Inferior parietal cortex (tissue), 1 donor: ENCODE measurements at regions not wholly inside any gene's neighbourhood (a gene's known extent, or its start where the extent isn't known, plus 50 kb on each side); places are given as distances from the start of the nearest gene placed in this dataset.
"Not testable (repeated sequence)": the region's sequence is repeated elsewhere in the genome, so short reads cannot be mapped to it uniquely, and the experiment has no call there.

Source experiments
- DNase-seq: peaks from one replicate; pipeline ENCODE4 v3.0.0-alpha.2; 2016; ENCODE audit errors: extremely low spot score

DNA sequence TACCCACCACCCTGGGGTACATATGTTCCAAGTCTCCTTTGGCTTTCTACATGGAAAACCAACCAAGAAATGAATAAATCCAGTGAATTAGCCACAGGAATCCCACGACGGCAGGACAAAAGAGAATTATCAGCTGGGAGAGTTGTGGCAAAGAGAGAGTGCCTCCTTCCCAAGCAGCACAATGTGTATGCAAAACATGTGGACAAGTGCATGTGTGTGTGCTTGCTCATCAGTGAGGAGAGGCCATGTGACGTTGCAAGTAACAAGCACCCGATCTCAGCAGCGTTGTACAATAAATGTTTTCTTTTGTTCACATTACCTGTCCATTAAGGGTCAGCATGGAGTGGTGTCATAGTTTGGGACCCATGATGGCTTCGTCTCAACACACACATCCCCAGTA is 50.0 kb upstream of the EMX2 start:
- no peak for DNase-seq

DNA sequence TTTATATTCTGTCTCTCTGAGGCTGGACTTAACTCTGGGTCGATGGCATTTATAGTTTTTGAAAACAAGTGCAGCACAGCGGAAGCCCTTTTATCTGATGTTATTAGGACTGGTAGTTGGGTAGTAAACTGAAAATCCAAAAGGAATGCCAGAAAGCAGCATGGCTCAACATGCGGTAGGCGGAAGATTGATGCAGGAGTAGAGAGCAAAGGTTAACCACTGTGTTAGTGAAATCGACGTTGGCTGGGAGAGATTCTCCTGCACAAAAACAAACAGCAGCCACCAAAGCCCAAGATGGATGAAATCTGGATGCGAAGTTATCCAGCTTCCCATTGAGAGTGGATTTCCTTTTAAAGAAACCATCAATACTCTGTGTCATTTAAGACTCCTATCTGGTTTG is 54.5 kb upstream of the EMX2 start:
- DNase-seq, result no peak

DNA sequence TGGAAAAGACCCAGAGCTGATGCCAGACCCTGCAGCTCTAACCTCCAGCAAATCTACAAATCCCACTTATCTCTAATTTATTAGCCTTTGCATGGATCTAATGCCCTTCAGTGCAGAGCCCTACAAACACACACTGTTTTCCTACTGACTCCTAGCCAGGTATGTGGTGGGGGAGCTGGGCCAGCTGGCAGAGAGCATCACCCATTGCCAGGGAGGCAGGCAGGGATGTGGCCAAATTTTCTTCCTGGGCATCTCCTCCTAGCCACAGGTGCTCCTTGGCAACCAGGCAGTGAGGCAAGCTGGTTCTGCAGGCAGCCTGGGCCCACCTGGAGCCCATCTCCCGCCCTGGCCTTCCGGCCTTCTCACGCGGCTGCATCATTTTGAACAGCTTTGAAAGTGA is 55.9 kb upstream of the EMX2 start:
- DNase-seq, result no peak

DNA sequence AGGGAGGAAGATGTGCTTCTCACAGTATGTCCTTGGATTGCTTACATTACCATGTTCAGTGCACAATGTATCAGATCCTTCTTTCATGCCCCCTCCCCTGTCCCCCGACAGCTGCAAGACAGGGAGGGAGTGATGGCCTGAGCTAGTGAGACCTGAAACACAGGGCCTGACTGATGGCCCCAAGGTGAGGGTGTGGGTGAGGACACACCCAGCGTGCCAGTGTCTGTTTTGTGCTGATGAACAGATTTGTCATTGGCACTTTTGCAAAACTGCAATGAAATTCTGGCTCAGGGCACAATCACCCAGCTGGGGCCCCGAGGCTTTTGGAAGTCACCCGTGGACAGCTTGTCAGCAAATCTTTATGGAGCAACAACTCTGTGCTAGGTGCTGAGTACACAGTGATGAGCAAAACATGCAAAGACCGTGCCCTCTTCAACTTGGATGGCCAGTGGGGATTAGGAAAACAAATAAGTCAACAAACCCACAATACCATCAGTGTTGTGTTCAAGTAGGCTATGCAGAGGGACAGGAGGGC is 59.4 kb upstream of the EMX2 start:
- DNase-seq, result no peak

DNA sequence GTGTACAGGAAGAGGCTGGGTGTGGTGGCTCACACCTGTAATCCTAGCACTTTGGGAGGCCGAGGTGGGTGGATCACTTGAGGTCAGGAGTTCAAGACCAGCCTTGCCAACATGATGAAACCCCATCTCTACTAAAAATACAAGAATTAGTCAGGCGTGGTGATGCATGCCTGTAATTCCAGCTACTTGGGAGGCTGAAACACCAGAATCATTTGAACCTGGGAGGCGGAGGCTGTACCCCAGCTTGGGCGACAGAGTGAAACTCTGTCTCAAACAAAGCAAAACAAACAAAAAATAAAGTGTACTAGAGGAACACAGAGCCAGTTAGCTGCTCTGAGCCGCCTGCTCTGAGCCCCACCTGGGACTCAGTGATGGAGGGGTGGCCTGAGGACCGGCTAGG is 61.5 kb upstream of the EMX2 start:
- not testable (repeated sequence) for DNase-seq

DNA sequence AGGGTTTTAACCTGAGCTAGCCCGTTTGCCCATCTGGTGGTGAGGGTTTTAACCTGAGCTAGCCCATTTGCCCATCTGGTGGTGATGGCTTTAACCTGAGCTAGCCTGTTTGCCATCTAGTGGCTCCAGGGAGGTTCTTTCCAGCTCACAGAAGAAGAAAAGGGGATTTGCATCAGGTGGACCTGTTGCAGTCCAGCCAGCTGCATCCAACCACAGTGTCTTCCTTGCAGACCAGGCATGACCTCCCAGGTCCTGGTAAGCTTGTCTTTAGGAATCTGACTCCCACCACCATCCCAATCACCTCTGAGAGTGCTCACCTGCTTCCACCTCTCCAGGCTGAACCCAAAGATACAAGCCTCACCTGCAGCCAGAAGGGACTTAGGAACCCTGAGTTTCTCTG is 62.4 kb upstream of the EMX2 start:
- no peak for DNase-seq

DNA sequence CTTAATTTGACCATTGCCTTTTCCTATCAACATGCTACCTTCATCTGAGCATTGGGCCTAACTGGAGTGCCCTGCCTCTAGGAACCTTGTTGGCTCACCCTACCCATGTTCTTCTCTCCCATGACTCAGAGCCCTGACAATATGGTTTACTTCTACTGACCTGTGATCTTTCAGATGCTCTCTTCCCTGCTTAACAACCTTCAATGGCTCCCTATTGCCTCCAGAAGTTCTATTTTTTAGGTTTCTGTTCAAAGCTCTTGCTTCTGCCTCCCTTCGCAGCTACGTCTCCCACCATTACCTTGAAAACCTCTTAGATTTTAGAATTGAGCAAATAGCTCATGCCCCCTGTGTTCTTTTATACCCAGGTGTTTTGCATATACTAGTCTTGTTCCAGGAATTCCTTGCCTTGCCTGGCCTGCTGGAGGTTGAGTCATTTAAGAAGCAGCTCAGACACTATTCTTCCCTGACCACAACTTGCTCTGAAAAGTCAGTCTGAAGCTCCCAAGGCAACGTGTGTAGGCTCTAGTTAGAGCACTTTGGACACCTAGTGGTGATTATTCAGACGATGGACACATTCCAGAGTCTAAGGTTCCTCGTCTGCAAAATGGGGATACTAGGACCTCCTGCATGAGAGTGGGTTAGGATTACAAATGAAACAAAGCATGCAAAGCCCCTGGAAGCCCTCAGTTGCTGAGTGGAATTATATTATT is 64.4 kb upstream of the EMX2 start:
- no peak for DNase-seq

DNA sequence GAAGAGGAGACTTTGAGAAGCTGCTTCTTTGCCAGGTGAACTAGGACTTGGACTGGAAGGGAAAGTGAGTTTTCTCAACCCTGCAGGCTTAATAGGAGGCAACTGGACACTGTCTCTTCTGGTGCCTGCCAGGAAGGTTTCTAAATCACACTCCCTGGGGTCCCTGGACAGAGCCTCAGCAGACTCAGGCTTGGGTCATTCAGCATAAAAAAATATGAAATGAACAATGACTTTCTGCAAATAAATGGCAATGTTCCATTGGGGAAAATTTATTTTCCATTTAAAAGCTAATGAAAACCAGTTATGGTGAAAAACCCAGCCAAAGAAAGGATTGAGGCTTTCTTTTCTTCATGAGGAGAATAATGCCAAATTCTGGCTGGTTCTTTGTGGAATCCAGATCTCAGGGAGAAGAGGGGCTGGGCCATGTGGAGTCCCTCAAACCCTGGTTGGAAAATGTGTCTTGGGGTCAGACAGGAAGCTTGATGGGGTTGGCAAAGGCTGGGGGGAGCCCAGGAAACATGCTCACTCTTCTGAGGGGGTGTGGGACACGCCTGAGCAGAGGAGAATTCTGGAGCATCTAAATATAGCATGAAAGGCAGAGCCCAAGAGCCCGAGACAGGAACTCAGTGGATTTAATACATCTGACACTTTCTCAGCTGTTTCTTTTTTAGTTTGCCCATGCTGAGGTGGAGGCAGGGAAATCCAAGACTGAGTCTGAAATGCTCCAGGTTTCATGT is 65.2 kb upstream of the EMX2 start:
- no peak for DNase-seq

DNA sequence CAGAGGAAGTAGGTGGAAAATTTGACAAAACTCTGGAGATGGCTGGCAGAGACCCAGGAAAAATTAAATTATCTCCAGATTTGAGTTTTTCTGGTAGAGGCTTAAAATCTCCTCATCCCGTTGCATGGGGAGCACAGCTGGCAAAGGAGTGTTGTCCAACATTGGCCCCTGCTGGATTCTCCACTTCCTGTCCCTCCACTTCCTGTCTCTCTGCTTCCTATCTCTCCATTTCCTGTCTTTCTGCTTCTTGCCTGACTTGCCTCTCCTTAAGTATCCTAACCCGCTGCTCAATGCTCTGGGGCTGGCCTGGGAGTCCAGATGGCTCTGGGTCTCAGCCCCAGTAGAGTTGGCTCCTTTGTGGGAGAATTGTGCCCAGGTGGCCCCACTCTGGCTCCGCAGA is 65.8 kb upstream of the EMX2 start:
- no peak for DNase-seq

DNA sequence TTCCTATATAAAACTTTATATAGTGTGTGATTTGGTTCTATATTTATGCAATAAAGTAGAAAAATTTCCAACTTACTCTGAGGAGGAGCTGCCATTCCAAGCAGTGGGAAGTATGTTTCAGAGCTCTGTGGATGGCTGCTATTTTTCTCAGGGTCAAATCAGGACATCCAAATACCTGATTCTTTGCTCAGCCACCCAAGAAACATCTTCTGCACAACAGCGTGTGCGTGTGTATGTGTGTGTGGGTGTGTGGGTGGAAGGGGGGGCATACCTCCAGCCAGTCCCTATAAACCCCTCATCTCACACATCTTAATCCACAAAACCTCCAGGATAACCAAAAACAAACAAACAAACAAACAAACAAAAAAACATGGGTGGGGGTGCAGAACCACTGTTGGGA is 66.3 kb upstream of the EMX2 start:
- DNase-seq, result no peak

DNA sequence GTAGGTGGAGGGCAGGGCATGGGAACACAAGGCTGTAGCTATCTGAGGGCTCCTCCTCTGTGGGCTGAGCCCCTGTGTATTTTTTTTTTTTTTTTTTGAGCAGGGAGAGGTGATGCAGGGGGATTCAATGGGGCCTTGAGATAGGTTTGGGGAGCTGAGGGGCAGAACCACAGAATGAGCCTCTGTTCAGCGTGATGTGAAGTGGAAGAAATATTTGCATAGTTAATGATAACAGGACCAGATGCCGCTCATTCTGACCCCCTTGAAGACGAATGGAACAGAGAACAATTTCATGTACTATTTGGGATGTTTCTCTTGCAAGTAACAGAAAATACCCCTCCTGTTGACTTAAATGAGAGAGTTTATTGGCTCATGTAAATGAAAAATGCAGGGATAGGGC is 69.7 kb upstream of the EMX2 start:
- no peak for DNase-seq

DNA sequence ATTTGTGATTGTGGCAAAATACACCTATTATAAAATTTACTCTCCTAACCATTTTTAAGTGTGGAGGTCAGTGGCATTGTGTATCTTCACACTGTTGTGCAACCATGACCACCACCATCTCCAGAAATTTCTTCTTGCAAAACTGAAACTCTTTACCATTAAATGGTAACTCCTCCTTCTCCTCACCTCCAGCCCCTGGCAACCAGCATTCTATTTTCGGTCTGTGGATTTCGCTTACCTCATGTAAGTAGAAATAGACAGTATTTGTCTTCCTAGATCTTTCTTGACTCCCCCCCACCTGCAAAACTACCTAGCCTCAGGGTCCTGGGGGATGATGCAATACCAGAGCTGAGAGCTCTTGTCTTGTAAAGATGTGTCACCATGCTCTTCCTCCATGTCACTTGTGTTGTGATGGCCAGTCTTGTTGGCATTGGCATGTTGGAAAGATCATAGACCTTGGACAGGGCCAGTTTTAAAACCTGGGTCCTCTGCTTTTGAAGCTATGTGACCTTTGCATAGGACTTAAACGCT is 71.1 kb upstream of the EMX2 start:
- no peak for DNase-seq

DNA sequence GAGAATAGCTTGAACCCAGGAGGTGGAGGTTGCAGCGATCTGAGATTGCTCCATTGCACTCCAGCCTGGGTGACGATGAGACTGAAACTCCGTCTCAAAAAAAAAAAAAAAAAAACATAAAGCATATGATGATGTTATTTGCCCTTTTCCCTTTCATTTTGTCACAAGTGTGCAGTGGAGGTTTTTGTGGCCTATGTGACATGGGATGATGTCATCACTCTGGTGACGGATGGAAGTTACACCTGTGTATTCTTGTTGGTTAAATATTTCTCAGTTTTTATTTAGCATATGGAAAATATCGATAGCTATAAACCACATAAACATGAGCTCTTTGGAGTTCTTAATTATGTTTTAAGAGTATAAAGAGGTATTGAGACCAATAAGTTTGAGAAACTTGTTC is 71.8 kb upstream of the EMX2 start:
- DNase-seq, result no peak

DNA sequence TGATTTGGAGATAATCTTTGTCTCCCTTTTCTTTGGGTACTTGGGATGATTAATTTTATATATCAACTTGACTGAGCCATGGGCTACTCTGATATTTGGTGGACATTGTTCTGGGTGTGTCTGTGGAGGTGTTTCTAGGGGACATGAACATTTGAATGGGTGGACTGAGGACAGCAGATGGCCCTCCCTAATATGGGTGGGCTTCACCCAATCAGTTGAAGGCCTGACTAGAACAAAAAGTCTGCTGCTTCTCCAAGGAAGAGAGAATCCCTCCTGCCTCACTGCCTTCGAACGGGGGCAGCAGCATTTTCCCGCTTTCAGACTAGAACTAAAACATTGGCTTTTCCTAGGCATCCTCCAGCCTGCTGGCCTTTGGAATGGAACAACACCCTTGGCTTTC is 73.9 kb upstream of the EMX2 start:
- DNase-seq, result no peak

DNA sequence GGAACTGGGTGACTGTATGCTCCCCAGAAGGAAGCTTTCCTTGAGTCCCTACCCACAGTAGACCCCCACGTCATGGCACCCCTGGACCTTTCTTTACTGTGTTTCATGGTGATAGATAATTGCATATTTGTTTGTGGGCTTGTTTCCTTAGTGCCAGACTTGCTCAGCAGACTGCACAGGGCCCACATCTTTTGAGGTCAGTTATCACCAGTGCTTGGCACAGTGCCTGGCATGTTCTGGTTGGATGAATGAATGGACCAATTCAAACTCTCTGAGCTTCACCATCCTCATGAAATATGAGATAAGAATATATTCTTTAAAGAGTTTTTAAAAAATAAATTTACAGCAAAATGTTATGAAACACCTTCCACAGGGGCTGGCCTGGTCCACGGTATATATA is 78.4 kb upstream of the EMX2 start:
- no peak for DNase-seq

DNA sequence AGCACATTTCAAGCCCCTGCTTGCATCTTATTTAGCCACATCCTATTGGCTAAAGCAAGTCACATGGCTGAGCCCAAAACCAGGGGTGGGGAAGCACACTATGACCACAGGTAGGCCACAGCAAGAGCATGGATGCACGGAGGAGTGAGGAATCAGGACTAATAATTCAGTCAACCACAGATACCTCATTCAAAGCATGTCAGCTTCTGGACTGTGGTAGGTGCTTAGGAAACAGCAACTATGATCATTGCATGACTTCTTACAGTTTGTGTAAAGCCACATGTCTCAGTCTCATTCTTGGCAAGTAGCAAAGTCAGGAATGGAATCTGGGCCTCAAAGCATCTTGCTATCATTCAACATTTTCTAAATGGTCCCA is 79.0 kb upstream of the EMX2 start:
- DNase-seq, result no peak

DNA sequence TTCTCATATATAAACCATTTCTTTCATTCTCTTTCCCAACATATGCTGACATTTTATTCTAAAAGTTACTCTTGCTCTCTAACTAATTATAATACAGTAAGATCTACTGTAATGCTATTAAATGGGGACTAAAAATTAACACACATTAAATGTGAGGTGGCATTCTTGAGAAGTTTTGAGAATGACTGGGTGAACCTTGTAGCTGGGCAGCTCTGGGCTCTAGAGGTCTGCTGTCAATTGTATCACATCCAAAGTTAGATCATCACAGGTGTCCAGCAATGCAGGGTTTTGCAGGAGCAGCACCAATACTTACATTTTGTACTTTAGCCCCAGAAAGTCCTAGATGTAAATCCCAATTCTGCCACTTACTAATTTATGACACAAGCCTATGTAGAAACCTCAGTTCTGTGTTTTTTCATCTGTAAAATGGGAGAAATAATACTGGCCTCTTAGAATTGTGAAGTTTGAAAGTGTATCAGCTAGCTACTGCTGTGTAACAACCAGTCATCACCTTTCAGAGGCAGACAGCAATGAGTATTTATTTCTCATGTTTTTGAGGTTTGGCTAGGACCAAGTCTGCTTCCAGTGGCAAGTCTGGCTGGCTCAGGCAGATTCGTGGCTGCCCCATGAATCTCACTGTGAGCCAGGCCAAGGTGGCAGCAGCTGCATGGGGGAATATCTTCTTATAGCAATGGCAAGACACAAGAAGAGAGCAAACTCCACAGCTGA is 79.6 kb upstream of the EMX2 start:
- DNase-seq, result no peak

DNA sequence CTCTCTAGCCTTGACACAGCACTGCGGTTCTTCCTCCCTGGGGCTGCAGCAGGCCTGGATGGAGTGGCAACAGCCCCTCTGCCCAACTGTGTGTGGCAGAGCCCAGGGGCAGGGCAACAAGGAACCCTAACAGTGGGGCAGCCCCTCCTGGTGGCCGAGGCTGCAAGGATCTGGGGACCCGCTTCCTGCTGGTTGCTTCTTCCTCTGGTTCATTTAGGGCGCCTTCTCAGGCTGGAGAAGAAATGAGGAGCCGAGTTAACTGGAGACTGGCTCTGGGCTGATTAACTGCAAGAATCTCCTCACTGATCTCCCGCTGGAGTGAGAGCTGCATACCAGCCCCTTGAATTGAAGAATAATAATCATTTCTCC is 80.1 kb upstream of the EMX2 start:
- no peak for DNase-seq

DNA sequence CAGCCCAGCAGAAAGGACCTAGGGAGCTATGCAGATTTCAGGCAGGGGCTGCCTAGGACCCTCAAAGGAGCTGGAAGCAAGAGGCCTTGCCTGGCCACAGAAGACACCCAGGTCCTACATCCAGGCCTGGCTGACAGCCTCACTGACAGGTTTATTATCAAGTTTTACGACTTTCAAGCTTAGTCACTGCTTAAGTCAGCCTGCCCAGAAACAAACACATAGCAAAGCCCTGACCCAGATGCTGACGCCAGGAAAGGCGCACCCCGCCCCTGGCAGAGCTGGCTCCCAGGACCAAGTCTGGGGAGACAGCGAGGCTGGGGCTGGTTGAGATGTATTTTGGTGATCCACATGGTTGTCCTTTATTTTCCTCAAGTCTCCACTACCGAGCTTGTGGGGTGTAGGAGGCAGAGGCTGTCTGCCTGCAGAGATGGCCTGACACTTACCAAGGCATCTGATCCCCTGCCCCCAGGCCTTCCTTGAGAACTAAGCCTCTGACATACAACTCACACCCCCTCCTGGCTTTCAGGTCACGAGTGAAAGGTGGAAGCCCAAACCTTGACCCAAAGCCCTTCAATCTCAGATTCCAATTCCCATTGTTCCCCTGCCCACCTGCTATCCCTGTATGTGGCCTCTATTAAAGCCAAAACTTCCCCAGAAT is 80.7 kb upstream of the EMX2 start:
- no peak for DNase-seq

DNA sequence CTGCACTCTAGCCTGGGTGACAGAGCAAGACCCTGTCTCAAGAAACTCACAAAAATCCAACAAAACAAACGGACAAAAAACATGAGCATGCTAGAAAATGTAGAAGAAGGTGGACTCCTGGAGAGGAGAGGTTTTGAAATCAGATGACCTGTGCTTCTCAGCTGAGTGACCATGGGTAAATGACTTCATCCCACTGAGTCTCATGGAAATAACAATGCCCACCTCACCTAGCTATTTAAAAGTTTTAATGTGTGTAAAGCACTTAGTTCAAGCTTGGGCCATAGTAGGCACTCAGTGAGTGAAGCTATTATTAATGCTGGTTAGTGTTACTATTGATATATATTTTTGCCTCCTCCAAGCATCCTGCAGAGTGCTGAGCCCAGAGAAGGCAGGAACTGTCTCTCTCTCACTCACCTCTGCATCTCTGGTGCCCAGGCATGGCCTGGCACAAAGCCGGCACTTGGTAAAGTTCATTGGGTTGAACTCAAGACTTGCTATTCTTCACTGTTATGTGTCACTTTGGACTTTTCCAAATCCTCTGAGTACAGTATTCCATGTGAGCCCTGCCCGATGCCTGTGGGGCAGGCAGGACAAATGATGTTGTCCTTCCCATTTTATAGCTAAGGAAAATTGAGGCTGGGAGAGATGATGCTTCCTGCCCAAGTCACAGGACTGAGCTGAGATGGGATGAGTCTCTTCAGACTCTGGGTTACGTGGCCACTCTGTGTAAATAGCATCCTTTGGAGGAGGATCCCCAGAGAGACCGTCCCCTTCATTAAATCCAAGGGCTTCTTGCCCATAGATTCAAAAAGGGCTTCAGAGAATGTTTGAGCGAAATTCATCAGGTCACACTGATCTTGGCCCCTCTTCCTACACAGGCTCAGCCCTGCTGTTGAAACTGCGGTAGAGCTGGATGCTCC is 81.4 kb upstream of the EMX2 start:
- no peak for DNase-seq

DNA sequence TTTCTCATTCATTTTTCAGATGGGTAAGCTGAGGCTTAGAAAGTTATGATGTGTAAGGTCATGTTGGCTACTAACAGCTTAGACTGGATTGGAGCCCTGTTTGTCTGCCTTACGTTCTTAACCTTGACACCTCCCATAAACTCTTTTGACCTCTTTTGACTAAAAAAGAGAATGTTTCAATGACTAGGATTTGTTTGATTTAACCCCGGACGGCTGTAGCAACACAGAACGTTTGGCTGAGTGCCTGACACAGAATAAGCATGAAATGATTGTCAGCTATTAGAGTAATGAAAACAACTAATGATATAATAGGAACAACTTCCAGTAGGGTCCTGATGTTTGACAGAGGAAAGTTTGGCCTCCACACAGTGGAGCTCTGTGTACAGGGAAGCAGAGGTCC is 83.3 kb upstream of the PDZD8 start:
- no peak for DNase-seq
